ENCODE measurements at regions not wholly inside any gene's neighbourhood (a gene's known extent, or its start where the extent isn't known, plus 50 kb on each side); places are given as distances from the start of the nearest gene placed in this dataset.

DNA sequence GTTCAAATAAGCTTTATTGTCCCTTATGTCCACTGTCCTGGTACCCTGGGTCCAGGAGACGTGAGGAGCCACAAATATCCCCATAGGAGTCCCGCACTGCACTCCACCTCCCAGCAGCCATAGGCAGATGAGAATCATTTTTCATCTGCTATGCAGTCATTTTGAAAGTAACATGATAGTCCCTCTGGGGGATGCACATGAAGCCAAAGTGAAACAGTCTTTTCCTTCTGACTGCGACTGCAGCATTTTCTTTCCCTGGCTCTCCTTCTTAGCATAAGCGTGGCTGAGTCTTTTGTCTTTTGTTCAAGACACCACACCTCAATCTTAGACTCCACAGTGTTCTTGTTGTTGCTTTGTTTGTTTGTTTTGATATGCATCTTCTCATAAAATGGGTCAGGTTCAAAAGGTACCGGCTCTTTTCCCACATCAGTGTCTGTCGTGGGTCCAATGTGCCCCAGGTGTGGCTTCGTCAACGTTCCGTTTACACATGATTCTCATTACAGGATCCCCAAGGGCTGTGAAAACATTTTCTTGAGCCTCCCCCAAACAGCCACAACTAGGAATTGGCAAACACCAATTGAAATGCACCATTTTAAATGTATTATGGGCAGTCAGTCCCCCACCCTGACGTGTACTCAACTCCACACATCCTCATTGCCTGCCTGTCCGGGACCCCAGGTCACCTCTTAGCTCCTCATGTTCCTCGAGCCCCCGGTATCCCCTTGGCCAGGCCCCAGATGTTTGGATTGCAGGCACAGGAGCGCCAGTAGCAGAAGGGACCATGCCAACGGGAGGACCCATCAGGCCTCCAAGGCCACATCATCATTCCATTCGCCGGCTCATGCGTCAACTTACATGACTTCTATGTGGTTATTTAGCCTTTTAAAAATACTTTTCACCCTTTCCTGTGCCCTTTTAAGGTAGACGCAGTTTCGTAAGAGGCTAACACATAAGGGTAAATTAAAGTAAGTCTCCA, 237.8 kb upstream of the DAPK1 start:
- no peak overlapping the region for H3K27ac Mint-ChIP-seq

DNA sequence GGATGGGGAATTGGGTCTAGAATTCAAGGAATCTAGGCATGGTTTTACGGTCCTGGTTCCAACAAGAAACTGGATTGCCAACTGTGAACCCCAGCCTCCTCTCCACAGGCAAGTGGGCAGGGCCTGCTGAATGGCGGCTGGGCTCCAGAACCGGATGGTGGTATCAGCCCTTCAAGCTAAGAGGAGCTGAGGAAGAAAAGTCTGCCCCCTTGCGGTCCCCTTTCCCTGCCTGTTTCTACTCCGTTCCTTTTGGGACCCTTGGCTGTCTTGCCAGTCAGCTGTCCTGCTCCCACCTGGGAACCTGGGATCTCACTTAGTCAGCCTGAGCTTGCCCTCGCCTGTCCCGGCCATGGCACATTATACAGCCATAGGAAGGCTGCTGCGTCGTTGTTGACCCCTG, 234.4 kb upstream of the DAPK1 start:
- DNase-seq: no peak
- Mint-ChIP-seq H3K4me1 (no peaks in the 10 kb centered on the region), H3K36me3 (ENCODE audit: low read depth) (no peaks in the 10 kb centered on the region), H3K27me3 (no peaks in the 10 kb centered on the region), H3K9me3 (no peaks in the 10 kb centered on the region), H3K4me3 (no peak overlapping the region), H3K27ac (no peak overlapping the region)
- ChIA-PET POLR2A (no interaction called here), CTCF (no interaction called here)

More for the DNA sequence above, 237.8 kb upstream of the DAPK1 start:
- H3K27me3 Mint-ChIP-seq: no peaks in the 10 kb centered on the region
- H3K4me1 Mint-ChIP-seq: no peaks in the 10 kb centered on the region
- H3K36me3 Mint-ChIP-seq (ENCODE audit: low read depth): no peaks in the 10 kb centered on the region
- CTCF ChIA-PET: no interaction called here
- no peaks in the 10 kb centered on the region for H3K9me3 Mint-ChIP-seq
- POLR2A ChIA-PET: no interaction called here
- H3K4me3 Mint-ChIP-seq: no peak overlapping the region
- no peak for DNase-seq

DNA sequence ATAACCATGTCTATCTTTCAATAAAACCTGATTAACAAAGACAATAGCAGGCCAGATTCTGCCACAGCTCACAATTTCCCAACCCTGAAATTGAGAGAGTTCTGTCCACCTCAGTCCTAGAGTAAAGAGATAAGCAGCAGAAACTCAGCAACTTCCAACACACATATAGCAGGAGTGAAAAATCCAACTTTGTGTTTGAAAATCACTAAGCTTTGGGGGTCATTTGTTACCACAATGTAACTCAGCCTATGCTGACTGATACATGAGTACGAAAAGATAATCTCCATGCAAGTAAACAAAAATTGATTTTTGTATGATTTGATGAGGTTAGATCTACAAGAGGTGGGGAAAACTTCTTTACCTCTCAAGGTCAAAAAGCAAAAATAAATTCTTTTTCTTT, 231.0 kb upstream of the DAPK1 start:
- no peak overlapping the region for H3K4me3 Mint-ChIP-seq
- POLR2A ChIA-PET: no interaction called here
- H3K36me3 Mint-ChIP-seq (ENCODE audit: low read depth): no peaks in the 10 kb centered on the region
- H3K9me3 Mint-ChIP-seq: no peaks in the 10 kb centered on the region
- H3K4me1 Mint-ChIP-seq: peaks cover 2% of the 10 kb centered on the region
- DNase-seq: no peak
- peaks cover 3% of the 10 kb centered on the region for H3K27me3 Mint-ChIP-seq
- no peak overlapping the region for H3K27ac Mint-ChIP-seq
- CTCF ChIA-PET: no interaction called here

DNA sequence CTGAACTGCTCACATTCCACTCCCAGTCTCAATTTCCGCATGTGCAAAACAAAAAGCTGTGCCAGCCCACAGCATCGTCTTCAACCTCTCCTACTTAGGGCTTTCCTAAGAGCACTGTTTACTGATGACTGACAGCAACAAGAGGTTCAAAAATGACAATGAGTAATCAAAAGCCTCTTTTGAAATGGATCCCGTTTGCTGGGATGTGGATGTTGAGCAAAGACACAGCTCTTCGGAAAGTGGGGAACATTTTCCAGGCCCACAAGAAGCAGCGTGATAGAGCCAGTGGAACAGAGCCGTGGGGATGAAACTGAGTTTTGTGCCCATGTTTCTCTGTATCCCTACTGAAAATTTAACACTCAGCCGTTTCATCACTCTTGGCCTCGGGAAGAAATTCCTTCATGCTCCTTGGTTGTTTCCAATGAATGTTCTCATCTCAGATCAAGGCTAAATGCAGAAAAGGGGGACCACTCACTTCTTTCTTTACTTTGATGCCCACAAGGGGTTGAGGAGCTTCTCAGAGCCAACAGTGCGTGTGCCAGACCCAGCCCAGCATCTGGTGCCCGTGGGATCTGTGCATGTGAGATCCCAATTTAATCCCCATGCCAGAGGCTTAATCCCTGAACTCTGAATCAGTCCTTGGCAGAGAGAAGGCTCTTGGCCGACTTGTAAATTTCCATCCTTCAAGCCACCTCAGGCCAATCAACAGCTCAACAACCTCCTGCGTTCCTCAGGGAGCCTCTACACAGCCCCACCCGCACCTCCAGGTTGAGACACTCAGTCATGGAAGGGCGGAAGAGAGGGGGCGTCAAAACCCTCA, 230.2 kb upstream of the DAPK1 start:
- H3K4me1 Mint-ChIP-seq: peaks cover 8% of the 10 kb centered on the region
- POLR2A ChIA-PET: no interaction called here
- peaks cover 6% of the 10 kb centered on the region for H3K27me3 Mint-ChIP-seq
- no peaks in the 10 kb centered on the region for H3K9me3 Mint-ChIP-seq
- no peaks in the 10 kb centered on the region for H3K36me3 Mint-ChIP-seq (ENCODE audit: low read depth)
- no peak overlapping the region for H3K27ac Mint-ChIP-seq
- no peak for DNase-seq
- CTCF ChIA-PET: no interaction called here
- no peak overlapping the region for H3K4me3 Mint-ChIP-seq

DNA sequence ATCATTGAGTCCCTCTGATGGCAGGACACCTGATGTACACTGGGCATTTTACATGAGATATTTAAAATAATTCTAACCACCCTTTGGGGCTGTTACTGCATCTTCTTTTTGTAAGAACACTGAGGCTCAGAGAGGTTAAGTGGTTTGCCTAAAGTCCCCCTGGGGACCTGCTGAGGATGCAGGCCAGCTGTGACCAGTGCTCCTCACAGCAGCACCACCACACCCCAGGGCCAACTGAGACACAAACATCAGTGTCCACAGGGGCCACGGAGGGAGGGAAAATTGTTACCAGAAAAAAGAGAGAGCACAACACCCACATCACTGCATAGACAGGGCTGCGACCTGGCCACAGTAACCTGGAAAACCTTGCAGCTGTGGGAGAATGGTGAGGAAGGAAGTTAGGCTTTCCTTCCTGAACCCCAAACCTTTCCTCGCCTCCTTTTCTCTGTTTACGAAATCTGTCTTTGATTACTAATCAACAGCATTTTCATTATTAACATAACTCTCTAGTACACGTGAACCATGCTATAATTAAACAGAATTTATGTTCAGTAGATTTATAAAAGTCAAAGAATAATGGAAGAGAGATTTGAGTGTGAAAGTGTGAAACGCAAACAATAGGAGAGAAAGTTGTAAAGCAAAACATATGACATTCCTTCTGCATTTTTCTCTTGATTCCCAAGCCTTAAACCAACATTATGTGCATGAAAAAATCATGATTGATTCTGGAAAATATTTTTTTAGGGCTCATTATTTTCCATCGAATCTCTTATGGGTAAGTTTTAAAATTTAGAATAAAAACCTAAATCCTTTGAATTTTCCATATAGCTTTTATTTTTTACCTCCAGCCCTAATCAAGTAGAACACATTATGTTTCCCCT, 228.1 kb upstream of the DAPK1 start:
- no peak overlapping the region for H3K27ac Mint-ChIP-seq
- CTCF ChIA-PET: no interaction called here
- no peak for DNase-seq
- peaks cover 6% of the 10 kb centered on the region for H3K27me3 Mint-ChIP-seq
- H3K36me3 Mint-ChIP-seq (ENCODE audit: low read depth): no peaks in the 10 kb centered on the region
- no peak overlapping the region for H3K4me3 Mint-ChIP-seq
- peaks cover 8% of the 10 kb centered on the region for H3K4me1 Mint-ChIP-seq
- H3K9me3 Mint-ChIP-seq: no peaks in the 10 kb centered on the region
- POLR2A ChIA-PET: no interaction called here

DNA sequence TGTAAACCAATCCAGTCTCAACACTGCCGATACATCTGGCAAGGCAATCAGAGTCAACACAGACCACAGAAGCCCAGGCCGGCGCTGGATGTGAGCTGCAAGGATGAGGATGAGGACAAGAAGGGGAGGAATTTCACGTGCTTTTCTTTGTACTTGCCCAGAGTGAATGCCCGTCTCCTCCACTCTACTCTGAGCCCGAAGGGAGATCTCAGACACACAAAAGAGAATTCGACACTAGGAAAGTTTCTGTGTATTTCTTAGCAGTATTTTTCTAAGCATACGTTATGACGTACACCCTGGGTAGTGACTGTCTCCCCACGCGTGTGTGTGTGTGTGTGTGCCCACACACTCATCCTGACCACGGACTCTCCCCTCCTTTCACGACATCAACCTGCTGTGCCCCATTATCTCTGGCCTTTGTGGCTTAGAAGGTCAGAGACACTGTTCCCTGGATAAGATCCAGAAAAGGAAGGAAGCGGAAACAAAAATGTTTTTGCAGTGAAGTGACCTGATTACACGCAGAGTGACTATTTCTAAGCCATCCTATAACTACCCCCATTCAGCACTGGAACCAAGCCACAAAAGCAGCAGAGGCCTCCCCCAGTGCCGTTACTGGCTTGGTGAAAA, 227.3 kb upstream of the DAPK1 start:
- POLR2A ChIA-PET: no interaction called here
- CTCF ChIA-PET: no interaction called here
- no peak for DNase-seq
- Mint-ChIP-seq H3K4me3 (no peak overlapping the region), H3K27me3 (peaks cover 6% of the 10 kb centered on the region), H3K4me1 (peaks cover 8% of the 10 kb centered on the region), H3K36me3 (ENCODE audit: low read depth) (no peaks in the 10 kb centered on the region), H3K9me3 (no peaks in the 10 kb centered on the region), H3K27ac (no peak overlapping the region)

DNA sequence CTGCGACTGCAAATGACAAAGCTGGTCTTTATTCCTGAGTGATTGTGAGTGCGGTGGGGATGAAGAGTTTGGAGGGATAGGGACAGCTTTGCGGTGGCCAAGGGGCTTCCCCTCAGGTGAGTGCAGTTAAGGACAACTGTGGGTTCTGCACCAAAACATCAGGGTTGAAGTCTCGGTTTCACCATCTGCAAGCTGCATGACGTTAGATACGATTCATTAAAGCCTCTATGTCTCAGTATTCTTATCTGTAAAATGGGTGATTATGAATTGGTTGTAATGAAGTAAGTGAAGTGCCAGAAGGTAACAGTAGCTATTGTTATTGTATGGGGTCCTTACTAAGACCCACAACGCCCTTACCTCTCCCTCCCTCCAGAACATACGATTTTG, 226.8 kb upstream of the DAPK1 start:
- peaks cover 11% of the 10 kb centered on the region for H3K4me1 Mint-ChIP-seq
- no peaks in the 10 kb centered on the region for H3K36me3 Mint-ChIP-seq (ENCODE audit: low read depth)
- peaks cover 6% of the 10 kb centered on the region for H3K27me3 Mint-ChIP-seq
- H3K9me3 Mint-ChIP-seq: no peaks in the 10 kb centered on the region
- POLR2A ChIA-PET: no interaction called here
- H3K4me3 Mint-ChIP-seq: no peak overlapping the region
- CTCF ChIA-PET: no interaction called here
- H3K27ac Mint-ChIP-seq: no peak overlapping the region
- no peak for DNase-seq

DNA sequence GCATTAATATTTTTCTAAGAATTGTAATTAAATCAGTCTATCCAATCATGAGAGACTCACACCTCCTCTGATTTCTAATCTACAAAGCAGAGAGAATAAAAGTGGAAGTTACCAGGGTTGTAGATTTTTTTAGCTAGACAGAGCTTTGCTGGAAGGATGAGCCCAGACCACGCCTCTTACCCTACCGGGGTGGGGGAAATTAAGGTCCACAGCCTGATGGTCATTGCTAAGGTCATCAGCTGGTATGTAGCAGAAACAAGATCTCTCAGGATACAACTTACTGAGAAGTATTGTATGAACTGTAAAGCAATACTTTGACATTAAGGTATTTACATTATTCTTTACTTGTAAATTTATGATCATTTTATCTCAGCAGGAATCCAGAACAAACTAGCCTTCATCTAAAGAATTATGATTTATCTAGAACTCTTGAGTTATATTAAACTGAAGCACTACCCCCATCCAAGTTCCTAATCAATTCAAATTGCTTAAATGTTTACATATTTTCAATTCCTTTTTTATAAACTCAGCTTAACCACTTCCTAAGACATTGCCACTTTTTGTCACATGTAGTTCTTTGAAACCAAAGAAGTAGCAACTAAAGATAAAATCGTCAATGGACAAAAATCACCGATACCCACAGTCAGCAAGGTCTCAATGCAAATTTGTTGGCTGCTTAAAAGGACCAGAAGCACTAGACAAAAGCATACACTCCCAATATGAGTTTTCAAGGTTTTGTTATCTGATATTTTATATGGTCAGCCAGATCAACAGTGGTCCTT, 225.8 kb upstream of the DAPK1 start:
- no peak overlapping the region for H3K4me3 Mint-ChIP-seq
- no peak overlapping the region for H3K27ac Mint-ChIP-seq
- no peaks in the 10 kb centered on the region for H3K36me3 Mint-ChIP-seq (ENCODE audit: low read depth)
- ChIA-PET POLR2A (no interaction called here), CTCF (no interaction called here)
- H3K27me3 Mint-ChIP-seq: peaks cover 6% of the 10 kb centered on the region
- H3K4me1 Mint-ChIP-seq: peaks cover 18% of the 10 kb centered on the region
- no peaks in the 10 kb centered on the region for H3K9me3 Mint-ChIP-seq
- DNase-seq: no peak

DNA sequence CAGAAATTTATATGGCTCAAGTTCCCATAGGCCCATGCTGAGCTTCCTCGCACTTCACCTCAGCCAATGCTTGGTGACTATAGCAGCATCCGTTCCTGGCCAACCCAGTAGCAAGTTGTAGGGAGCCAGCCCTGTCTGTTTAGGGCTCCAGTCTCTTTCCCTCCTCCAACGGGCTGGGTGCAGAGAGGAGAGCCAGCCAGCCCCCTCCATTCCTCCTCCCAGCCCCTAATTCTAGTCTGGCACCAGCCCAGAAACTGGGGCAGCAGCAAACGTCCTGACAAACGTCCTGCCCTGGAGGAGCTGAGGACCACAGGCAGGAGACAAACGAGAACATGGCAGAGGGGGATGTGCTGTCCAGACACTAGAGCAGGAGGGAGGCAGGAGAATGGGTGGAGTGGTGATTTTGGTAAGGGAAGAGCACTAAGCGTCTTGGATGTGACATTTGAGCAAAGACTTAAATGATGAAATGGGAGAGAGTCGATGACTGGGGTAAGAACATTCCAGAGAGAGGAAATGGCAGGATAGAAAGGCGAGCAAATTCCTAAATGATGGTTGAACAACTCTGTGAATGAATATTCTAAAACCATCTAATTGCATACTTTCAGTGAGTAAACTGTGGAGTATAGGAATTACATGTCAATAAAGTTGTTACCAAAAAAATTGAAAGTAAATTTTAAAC, 222.5 kb upstream of the DAPK1 start:
- ChIA-PET POLR2A (no interaction called here), CTCF (no interaction called here)
- no peak overlapping the region for H3K27ac Mint-ChIP-seq
- peaks cover 24% of the 10 kb centered on the region for H3K4me1 Mint-ChIP-seq
- H3K36me3 Mint-ChIP-seq (ENCODE audit: low read depth): no peaks in the 10 kb centered on the region
- H3K9me3 Mint-ChIP-seq: no peaks in the 10 kb centered on the region
- DNase-seq: no peak
- no peak overlapping the region for H3K4me3 Mint-ChIP-seq
- peaks cover 9% of the 10 kb centered on the region for H3K27me3 Mint-ChIP-seq

DNA sequence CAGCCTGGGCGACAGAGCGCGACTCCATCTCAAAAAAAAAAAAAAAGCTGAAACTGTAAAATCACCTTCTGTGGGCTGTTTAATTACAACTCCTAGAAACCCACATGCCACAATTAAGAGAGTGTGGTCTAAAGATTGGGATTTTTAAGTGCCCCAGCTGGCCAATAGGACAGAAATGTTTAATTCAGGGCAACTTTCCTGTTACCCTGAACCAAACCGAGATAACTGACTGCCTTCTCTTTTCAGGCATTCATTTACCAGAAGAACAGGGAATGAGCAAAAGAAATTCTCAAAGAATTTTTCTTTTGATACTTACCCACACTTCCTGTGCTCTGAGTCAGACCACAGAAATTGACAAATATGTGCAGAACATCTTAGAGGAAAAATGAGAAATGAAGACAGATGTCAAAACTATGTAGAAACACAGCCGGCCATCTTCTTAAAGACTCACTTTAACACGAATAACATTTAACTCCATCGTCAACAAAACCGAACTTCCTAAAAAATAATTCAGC, 221.3 kb upstream of the DAPK1 start:
- no peak for DNase-seq
- Mint-ChIP-seq H3K36me3 (ENCODE audit: low read depth) (no peaks in the 10 kb centered on the region), H3K27me3 (peaks cover 8% of the 10 kb centered on the region), H3K4me3 (no peak overlapping the region), H3K9me3 (no peaks in the 10 kb centered on the region), H3K4me1 (peaks cover 24% of the 10 kb centered on the region), H3K27ac (peak overlapping the region; percentile 31)
- ChIA-PET POLR2A (no interaction called here), CTCF (no interaction called here)

DNA sequence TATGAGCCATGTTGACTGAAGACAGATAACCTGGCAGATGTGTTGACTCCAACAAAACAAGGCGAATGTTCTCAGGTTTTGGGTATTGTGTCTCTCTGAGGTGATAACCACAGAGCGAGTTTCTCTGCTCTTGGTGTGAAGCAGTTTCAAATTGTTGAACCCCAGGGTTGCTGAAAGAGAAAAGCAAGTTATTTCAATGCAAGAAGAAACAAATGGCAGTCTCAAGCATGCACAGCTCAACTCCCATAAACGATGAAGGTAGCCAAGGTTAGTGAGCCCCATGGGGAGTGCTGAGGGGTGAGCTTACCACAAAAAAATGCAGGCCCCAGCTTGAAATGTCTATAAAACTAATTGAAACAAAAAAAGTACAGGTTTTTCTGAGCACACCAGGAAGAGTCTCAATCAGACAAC, 220.8 kb upstream of the DAPK1 start:
- POLR2A ChIA-PET: no interaction called here
- no peak for DNase-seq
- H3K4me3 Mint-ChIP-seq: no peak overlapping the region
- no peaks in the 10 kb centered on the region for H3K36me3 Mint-ChIP-seq (ENCODE audit: low read depth)
- H3K9me3 Mint-ChIP-seq: no peaks in the 10 kb centered on the region
- peak overlapping the region; percentile 31 for H3K27ac Mint-ChIP-seq
- peaks cover 8% of the 10 kb centered on the region for H3K27me3 Mint-ChIP-seq
- CTCF ChIA-PET: no interaction called here
- peaks cover 21% of the 10 kb centered on the region for H3K4me1 Mint-ChIP-seq

DNA sequence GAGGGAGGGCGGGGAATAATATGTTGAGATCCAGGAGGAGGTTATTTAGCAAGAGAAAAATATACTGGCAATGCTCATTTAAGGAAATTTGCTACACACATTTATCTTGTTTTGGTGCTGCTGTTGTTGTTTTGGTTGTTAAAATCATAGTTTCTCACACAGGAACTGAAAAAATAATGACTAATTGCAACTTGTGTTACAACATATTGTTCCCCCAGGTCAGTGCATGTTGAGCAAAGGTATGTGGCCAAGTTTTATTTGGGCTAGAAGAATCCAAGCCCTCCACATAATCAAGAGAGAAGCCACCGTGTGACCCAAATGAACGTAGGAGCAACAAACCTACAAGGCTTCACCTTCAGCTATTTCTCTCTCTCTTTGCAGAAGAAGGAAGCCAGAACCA, 220.3 kb upstream of the DAPK1 start:
- ChIA-PET POLR2A (no interaction called here), CTCF (no interaction called here)
- Mint-ChIP-seq H3K4me1 (peaks cover 16% of the 10 kb centered on the region), H3K36me3 (ENCODE audit: low read depth) (no peaks in the 10 kb centered on the region), H3K27ac (no peak overlapping the region), H3K27me3 (peaks cover 6% of the 10 kb centered on the region), H3K4me3 (no peak overlapping the region), H3K9me3 (no peaks in the 10 kb centered on the region)
- DNase-seq: no peak

All from activated CD4-positive, alpha-beta memory T cell treated with anti-CD3 and anti-CD28 coated beads, Interleukin-2, amount 10 ng/mL, durations not matched to agents 7 days and 5 days (primary cell).